ENCODE measurements at regions not wholly inside any gene's neighbourhood (a gene's known extent, or its start where the extent isn't known, plus 50 kb on each side); places are given as distances from the start of the nearest gene placed in this dataset.

DNA sequence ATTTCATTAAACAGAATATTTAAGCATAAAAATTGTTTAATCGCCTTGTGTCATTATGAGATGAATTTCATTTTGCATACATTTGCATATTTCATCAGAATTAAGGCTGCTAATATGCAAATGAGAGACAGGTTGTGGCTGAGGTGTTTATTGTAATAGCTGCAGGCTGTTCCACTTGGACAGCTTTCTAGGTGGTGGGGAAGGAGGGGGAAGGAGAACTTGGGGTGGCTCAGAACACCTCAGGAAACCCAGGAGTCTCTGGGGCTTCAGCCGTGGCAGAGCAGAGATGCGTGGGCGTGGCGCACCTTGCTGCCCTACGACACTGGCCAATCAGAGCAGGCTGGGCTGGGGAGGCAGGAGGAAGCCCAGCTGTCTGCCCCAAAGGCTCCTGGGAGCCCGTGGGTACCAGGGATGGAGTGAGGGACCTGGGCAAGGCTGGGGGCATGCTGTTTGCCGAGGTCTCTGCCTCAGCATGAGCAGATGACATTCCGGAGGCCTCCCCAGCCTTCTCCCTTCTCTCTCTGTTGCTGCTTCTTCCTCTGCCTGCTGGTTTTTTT, 542.9 kb downstream of the MN1 start:
- DNase-seq: no peak

- no peak for DNase-seq
Observed at GRCh38 chr22:27259433-27259832, 542.1 kb downstream of the MN1 start.

DNA sequence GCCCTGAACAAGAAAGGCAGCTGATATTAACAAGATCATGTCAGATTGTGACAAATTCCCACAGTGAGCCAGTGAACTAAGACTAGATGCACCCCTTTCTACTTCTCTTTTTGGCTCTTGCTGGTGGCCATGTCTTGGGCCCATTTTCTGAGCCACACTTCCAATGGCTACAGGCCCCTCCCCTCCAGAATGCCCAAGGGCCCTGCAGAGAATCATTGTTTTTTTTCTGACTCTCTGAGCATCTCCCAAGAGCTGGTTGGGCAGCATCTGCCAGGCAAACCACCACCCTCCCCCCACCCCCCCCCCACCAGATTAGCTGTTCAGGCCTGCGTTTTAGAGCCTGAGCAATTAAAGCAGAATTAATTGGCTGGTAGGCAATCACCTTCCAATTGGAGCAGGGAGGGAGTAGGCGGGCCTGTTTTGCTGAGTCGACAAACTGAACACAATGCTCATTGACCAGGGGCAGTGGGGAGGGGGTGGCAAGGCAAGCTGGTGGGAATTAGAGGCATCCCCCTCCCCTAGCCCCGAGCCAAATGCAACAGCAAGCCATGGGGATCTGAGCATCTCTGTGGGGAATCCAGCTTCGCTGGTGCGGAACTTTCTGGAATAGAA, 541.4 kb downstream of the MN1 start:
- DNase-seq: no peak

GRCh38 chr22:27262361-27262760, 539.2 kb downstream of the MN1 start:
- DNase-seq: no peak

DNA sequence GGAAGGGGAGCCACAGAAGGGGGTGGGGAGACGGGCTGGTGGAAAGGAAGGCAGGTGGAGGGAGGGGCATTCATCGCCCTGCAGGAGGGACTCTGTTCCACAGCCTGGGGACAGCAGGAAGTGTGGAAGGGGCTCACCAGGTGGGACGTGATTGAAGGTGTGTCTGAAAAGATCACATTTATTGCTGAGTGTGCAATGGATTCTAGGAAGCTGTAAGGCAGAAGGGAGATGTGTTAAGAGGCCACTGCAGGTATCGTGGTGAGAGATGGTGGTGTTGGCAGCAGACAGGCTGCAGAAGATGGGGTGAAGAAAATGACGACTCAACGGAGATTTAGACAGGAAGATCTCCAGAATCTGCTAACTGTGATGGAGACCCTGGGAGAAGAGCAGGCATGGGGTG, 537.4 kb downstream of the MN1 start:
- DNase-seq: no peak

GRCh38 chr22:27267145-27267544, 534.4 kb downstream of the MN1 start:
- DNase-seq: no peak

- DNase-seq: no peak
Observed at GRCh38 chr22:27269751-27270543, 531.6 kb downstream of the MN1 start.

- DNase-seq: peak; percentile 61
Observed at GRCh38 chr22:27270818-27271510, 530.6 kb downstream of the MN1 start.

GRCh38 chr22:27273436-27273835, 528.1 kb downstream of the MN1 start:
- DNase-seq: peak; percentile 51

DNA sequence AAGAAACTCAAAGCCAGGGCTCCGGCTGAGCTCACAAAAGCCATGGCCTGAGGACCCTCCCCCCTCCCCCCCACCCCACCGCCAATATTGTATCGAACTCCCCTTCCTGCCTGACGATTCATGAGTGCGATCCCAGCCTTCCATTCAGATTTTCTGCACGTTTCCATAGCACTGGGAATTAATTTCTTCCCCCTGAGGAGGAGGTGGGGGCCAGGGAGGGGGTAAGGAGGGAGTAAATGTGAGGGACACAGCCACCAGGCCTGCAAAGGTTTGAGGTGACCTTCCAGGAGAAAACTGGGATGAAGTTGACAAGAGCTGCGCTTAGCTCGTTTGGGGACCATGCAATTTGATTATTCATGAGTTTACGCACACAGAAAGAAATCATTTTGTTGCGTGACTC, 527.7 kb downstream of the MN1 start:
- no peak for DNase-seq

GRCh38 chr22:27274770-27275449, 526.6 kb downstream of the MN1 start:
- no peak for DNase-seq

DNA sequence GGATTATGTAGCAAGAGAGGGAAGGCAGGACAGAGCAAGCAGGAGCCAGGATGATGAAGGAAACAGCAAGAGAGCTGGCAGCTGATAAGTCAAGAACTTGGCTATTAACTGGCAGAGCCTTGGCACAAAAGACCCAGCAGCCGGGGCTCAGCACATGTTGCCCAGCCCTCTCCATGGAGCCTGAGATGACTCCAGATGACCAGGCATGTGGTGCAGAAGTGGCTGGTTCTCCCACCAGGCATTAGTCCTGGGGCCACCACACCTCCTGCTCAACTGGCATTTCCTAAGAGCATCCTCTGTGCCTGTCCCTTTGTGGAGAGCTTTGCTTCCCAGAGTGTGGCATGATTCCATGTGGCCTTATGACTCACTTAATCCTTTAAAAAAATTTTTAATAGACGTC, 522.6 kb downstream of the MN1 start:
- DNase-seq: no peak

GRCh38 chr22:27283240-27283639, 518.3 kb downstream of the MN1 start:
- no peak for DNase-seq

DNA sequence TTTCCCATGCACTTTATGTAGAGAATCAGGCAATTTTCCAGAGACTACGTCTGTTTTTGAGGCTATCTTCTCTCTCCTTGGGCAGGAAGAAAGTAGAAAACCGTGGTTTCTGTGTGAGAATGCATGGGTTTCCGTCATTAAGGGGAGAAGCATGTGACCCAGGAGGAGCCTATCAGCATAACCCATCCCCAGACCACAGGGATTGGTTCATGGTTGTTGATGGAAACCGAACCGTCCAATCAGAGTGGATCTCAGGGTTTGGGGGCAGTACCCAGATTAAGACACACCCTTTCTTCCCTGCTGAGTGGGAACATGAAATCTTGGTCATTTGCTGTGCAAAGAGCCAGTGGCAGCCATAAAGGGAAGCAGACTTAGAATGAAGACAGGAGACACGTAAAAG, 517.8 kb downstream of the MN1 start:
- no peak for DNase-seq

GRCh38 chr22:27284324-27284723, 517.2 kb downstream of the MN1 start:
- DNase-seq: no peak

DNA sequence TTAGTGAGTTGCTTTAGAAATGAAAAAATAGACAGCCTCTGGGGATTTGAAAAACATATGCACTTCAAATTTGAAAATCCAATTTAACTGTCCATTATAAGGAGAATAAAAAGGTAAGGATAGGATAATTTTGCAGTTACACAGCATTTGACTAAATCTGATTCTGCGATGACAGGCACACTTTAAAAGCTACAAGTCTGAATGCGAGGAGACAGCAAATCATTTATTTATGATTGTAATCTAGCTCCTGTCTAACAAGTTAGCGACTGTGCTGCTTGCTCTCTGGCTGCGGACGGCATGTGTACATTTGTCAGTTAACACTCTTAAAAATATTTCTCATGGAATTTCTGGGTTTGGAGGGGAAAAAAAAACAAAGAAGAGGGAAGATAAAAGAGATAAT, 514.8 kb downstream of the MN1 start:
- no peak for DNase-seq

GRCh38 chr22:27292542-27293299, 508.8 kb downstream of the MN1 start:
- DNase-seq: no peak

- DNase-seq: no peak
Observed at GRCh38 chr22:27293721-27294445, 507.7 kb downstream of the MN1 start.

DNA sequence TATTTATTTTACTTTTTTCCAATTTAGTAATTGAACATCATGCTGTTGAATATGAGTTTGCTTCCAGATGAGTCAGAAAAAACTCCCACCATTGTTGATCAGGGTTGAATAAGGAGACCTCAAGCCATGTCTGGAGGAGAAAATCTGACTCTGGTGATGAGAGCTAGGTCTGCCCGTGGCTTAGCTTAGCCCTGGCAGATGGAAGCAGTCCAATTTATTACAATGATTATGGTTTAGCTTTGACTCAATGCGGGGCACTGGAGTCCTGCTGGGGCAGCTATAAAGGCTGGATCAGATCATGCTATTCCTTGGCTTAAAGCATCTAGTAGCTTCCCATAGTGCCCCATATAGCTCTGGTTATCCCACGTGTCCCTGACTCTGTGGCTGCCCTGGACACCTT, 506.5 kb downstream of the MN1 start:
- DNase-seq: no peak

GRCh38 chr22:27295605-27296004, 506.0 kb downstream of the MN1 start:
- no peak for DNase-seq

- DNase-seq: no peak
Observed at GRCh38 chr22:27296091-27296675, 505.4 kb downstream of the MN1 start.

Measured in occipital lobe (tissue), 1 donor.